HG02798 (cell line): ENCODE measurements at regions not wholly inside any gene's neighbourhood (a gene's known extent, or its start where the extent isn't known, plus 50 kb on each side); places are given as distances from the start of the nearest gene placed in this dataset.
"Not testable (repeated sequence)": the region's sequence is repeated elsewhere in the genome, so short reads cannot be mapped to it uniquely, and the experiment has no call there.

Source experiments
- ATAC-seq: cut with Tn5 transposase; IDR thresholded peaks from one replicate; pipeline ENCODE4 v1.9.1; 2021; ENCODE audit warnings: mild to moderate bottlenecking; ENCODE audit not compliant: unreplicated experiment, poor library complexity

- no peak for ATAC-seq
Measured at GRCh38 chr2:147348931-147349555, 495.8 kb upstream of the ACVR2A start.

GRCh38 chr2:147346142-147346541 lies 498.7 kb upstream of the ACVR2A start:
- no peak for ATAC-seq

GRCh38 chr2:147345246-147345645 lies 499.6 kb upstream of the ACVR2A start:
- no peak for ATAC-seq

GRCh38 chr2:147342329-147342728 lies 502.5 kb upstream of the ACVR2A start:
- ATAC-seq = no peak

GRCh38 chr2:147331790-147332419 lies 512.9 kb upstream of the ACVR2A start:
- peak; percentile 74 for ATAC-seq

GRCh38 chr2:147330925-147331324 lies 513.9 kb upstream of the ACVR2A start:
- ATAC-seq = no peak

GRCh38 chr2:147327613-147328012 lies 517.2 kb upstream of the ACVR2A start:
- peak; percentile 63 for ATAC-seq

GRCh38 chr2:147325990-147326389 lies 518.8 kb upstream of the ACVR2A start:
- no peak for ATAC-seq

GRCh38 chr2:147320146-147320545 lies 524.7 kb upstream of the ACVR2A start:
- ATAC-seq = no peak

GRCh38 chr2:147311058-147311430 lies 533.8 kb upstream of the ACVR2A start:
- ATAC-seq = no peak

GRCh38 chr2:147310335-147311057 lies 534.3 kb upstream of the ACVR2A start:
- ATAC-seq = no peak

GRCh38 chr2:147297820-147298219 lies 547.0 kb upstream of the ACVR2A start:
- peak; percentile 96 for ATAC-seq

- ATAC-seq = no peak
Measured at GRCh38 chr2:147294825-147295392, 549.9 kb upstream of the ACVR2A start.

- ATAC-seq = no peak
Measured at GRCh38 chr2:147293991-147294824, 550.6 kb upstream of the ACVR2A start.

- no peak for ATAC-seq
Measured at GRCh38 chr2:147288131-147288530, 556.7 kb upstream of the ACVR2A start.

GRCh38 chr2:147275943-147276342 lies 568.9 kb upstream of the ACVR2A start:
- ATAC-seq = no peak

- no peak for ATAC-seq
Measured at GRCh38 chr2:147273628-147274027, 571.2 kb upstream of the ACVR2A start.

- ATAC-seq = no peak
Measured at GRCh38 chr2:147273106-147273505, 571.7 kb upstream of the ACVR2A start.

GRCh38 chr2:147269581-147269980 lies 575.2 kb upstream of the ACVR2A start:
- not testable (repeated sequence) for ATAC-seq

GRCh38 chr2:147260241-147260640 lies 584.6 kb upstream of the ACVR2A start:
- ATAC-seq = no peak
